ENCODE measurements at regions not wholly inside any gene's neighbourhood (a gene's known extent, or its start where the extent isn't known, plus 50 kb on each side); places are given as distances from the start of the nearest gene placed in this dataset.

GRCh38 chr6:90790696-90791095 lies 203.8 kb upstream of the MAP3K7 start:
- no peaks in the 10 kb centered on the region for H3K36me3 ChIP-seq (ENCODE audit: insufficient read depth, low read length, poor library complexity, severe bottlenecking)
- H3K9me3 ChIP-seq (ENCODE audit: low read depth, low read length, poor library complexity, severe bottlenecking): no peaks in the 10 kb centered on the region
- intact Hi-C loops (cut with micrococcal nuclease; ENCODE audit: unreplicated experiment): no loop called here
- ChIA-PET POLR2A (ENCODE audit: low non-redundant PET) (no interaction called here), CTCF (no interaction called here)
- no peak for DNase-seq (ENCODE audit: low spot score)
- no peaks in the 10 kb centered on the region for H3K4me1 ChIP-seq (ENCODE audit: insufficient read depth, low read length, poor library complexity, severe bottlenecking)
- TF ChIP-seq, protein P1, sequence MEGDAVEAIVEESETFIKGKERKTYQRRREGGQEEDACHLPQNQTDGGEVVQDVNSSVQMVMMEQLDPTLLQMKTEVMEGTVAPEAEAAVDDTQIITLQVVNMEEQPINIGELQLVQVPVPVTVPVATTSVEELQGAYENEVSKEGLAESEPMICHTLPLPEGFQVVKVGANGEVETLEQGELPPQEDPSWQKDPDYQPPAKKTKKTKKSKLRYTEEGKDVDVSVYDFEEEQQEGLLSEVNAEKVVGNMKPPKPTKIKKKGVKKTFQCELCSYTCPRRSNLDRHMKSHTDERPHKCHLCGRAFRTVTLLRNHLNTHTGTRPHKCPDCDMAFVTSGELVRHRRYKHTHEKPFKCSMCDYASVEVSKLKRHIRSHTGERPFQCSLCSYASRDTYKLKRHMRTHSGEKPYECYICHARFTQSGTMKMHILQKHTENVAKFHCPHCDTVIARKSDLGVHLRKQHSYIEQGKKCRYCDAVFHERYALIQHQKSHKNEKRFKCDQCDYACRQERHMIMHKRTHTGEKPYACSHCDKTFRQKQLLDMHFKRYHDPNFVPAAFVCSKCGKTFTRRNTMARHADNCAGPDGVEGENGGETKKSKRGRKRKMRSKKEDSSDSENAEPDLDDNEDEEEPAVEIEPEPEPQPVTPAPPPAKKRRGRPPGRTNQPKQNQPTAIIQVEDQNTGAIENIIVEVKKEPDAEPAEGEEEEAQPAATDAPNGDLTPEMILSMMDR (conservative IDR thresholded peaks at IDR 0.05; ENCODE audit: low read depth, low read length): no peak
- no peak for TF ChIP-seq EZH2 (IDR thresholded peaks at IDR 0.05; ENCODE audit: borderline replicate concordance, low read depth, low read length, poor library complexity, severe bottlenecking)
- no TSS peak for BruUV-seq (replicated peaks)
- H3K4me3 ChIP-seq (ENCODE audit: low read depth, low read length, poor library complexity, severe bottlenecking): no peak overlapping the region
- peaks cover 75% of the 10 kb centered on the region for H3K27me3 ChIP-seq (replicated peaks; ENCODE audit: insufficient read depth, low read depth, low read length, poor library complexity)
- no peak overlapping the region for H3K27ac ChIP-seq (ENCODE audit: low read depth, low read length, poor library complexity, severe bottlenecking)

GRCh38 chr6:90790058-90790457 lies 203.2 kb upstream of the MAP3K7 start:
- ChIA-PET POLR2A (ENCODE audit: low non-redundant PET) (no interaction called here), CTCF (no interaction called here)
- Histone ChIP-seq H3K36me3 (ENCODE audit: insufficient read depth, low read length, poor library complexity, severe bottlenecking) (no peaks in the 10 kb centered on the region), H3K4me3 (ENCODE audit: low read depth, low read length, poor library complexity, severe bottlenecking) (no peak overlapping the region), H3K4me1 (ENCODE audit: insufficient read depth, low read length, poor library complexity, severe bottlenecking) (no peaks in the 10 kb centered on the region), H3K9me3 (ENCODE audit: low read depth, low read length, poor library complexity, severe bottlenecking) (no peaks in the 10 kb centered on the region), H3K27ac (ENCODE audit: low read depth, low read length, poor library complexity, severe bottlenecking) (no peak overlapping the region), H3K27me3 (replicated peaks; ENCODE audit: insufficient read depth, low read depth, low read length, poor library complexity) (peaks cover 81% of the 10 kb centered on the region)
- no peak for DNase-seq (ENCODE audit: low spot score)
- TF ChIP-seq EZH2 (IDR thresholded peaks at IDR 0.05; ENCODE audit: borderline replicate concordance, low read depth, low read length, poor library complexity, severe bottlenecking): no peak
- TF ChIP-seq, protein P1 (conservative IDR thresholded peaks at IDR 0.05; ENCODE audit: low read depth, low read length): no peak
- BruUV-seq (replicated peaks): no TSS peak
- intact Hi-C loops (cut with micrococcal nuclease; ENCODE audit: unreplicated experiment): no loop called here

DNA sequence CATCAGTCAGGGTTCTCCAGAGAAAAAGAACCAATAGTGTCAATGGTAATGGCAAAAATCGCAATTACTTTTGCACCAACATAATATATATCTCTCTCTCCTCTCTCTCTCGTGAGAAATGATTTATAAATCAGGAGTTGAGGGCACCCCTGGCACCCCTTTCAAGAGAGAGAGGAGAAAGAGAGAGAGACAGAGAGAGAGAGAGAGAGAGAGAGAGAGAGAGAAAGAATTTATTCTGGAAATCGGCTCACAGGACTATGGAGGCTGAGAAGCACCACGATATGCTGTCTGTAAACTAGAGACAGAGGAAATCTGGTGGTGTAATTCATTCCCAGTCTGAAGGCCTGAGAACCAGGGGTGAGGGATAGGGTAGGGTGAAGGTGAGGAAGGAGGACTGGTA lies 201.9 kb upstream of the MAP3K7 start:
- H3K4me1 ChIP-seq (ENCODE audit: insufficient read depth, low read length, poor library complexity, severe bottlenecking): no peaks in the 10 kb centered on the region
- intact Hi-C loops (cut with micrococcal nuclease; ENCODE audit: unreplicated experiment): no loop called here
- TF ChIP-seq EZH2 (IDR thresholded peaks at IDR 0.05; ENCODE audit: borderline replicate concordance, low read depth, low read length, poor library complexity, severe bottlenecking): no peak
- TF ChIP-seq, protein P1 (conservative IDR thresholded peaks at IDR 0.05; ENCODE audit: low read depth, low read length): no peak
- no peaks in the 10 kb centered on the region for H3K9me3 ChIP-seq (ENCODE audit: low read depth, low read length, poor library complexity, severe bottlenecking)
- no peak overlapping the region for H3K4me3 ChIP-seq (ENCODE audit: low read depth, low read length, poor library complexity, severe bottlenecking)
- POLR2A ChIA-PET (ENCODE audit: low non-redundant PET): no interaction called here
- BruUV-seq (replicated peaks): no TSS peak
- H3K36me3 ChIP-seq (ENCODE audit: insufficient read depth, low read length, poor library complexity, severe bottlenecking): no peaks in the 10 kb centered on the region
- no peak for DNase-seq (ENCODE audit: low spot score)
- no peak overlapping the region for H3K27ac ChIP-seq (ENCODE audit: low read depth, low read length, poor library complexity, severe bottlenecking)
- H3K27me3 ChIP-seq (replicated peaks; ENCODE audit: insufficient read depth, low read depth, low read length, poor library complexity): peaks cover 88% of the 10 kb centered on the region
- CTCF ChIA-PET: no interaction called here

All from A673 (cell line).